ENCODE measurements at regions not wholly inside any gene's neighbourhood (a gene's known extent, or its start where the extent isn't known, plus 50 kb on each side); places are given as distances from the start of the nearest gene placed in this dataset.
"Not testable (repeated sequence)": the region's sequence is repeated elsewhere in the genome, so short reads cannot be mapped to it uniquely, and the experiment has no call there.

DNA sequence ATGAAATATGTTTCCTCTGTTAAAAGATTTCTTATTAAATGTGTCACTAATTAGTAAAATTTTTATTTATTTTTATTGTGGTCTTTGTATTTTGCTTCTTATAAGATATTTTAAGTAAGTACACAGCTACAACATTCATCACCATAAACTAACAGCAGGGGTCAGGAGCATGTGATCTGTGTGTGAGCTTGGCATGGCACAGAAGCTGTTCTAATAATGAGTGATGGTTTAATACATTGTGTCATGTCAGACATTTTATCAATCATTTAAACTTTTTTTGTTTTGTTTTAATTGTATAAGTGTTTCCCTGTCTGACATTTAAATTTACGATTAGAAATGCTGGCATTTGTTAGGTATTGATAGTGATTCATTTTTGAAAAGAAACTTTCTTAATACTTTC is 585.4 kb downstream of the DSC3 start:
- Mint-ChIP-seq H3K4me3 (no peak overlapping the region), H3K9me3 (peaks cover 3% of the 10 kb centered on the region), H3K36me3 (no peaks in the 10 kb centered on the region), H3K27me3 (no peaks in the 10 kb centered on the region), H3K4me1 (no peaks in the 10 kb centered on the region), H3K27ac (no peak overlapping the region)
- no peak for ATAC-seq

DNA sequence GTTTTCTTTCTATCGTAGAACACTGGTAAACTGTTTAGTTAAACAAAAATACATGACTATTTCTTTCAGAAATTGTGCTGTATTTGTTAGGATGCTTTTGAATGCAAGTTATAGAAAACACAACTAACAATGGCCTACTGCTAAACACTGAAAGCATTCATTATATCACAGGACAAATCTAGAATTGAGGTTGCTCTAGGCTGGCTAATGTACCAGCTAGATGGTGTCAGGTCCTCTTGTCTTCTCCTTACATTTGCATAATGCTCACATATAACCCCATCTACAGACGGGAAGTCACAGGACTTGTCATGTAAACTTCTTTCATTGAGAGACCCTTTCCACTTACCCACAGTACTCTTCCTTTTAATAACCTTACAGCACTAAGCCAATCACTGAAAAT is 586.8 kb downstream of the DSC3 start:
- Mint-ChIP-seq H3K4me3 (no peak overlapping the region), H3K4me1 (no peaks in the 10 kb centered on the region), H3K36me3 (no peaks in the 10 kb centered on the region), H3K27ac (no peak overlapping the region), H3K27me3 (no peaks in the 10 kb centered on the region), H3K9me3 (peaks cover 3% of the 10 kb centered on the region)
- no peak for ATAC-seq

- Mint-ChIP-seq H3K9me3 (peaks cover 2% of the 10 kb centered on the region), H3K27me3 (no peaks in the 10 kb centered on the region), H3K36me3 (no peaks in the 10 kb centered on the region), H3K4me3 (no peak overlapping the region), H3K4me1 (no peaks in the 10 kb centered on the region), H3K27ac (no peak overlapping the region)
- no peak for ATAC-seq
These were observed 587.6 kb downstream of the DSC3 start for GRCh38 chr18:30454920-30455319.

DNA sequence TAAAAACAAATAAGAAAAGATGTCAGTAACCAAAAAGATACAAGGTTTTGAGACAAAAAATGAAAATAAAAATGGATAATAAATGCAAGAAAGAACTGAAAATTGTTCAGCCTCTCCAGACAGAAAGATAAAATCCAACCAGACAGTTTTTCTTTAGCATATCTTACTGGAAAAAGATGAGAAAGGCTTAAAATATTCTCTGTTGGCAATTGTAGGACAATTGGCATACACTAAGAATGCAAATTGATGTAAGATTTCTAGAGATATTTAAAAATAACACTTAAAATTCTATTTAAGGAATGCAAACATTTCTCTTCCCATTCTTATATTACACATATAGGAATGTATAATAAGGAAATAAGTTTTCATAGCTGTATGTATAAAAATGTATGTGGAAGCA is 590.6 kb downstream of the DSC3 start:
- H3K9me3 Mint-ChIP-seq: no peaks in the 10 kb centered on the region
- no peak overlapping the region for H3K4me3 Mint-ChIP-seq
- H3K27ac Mint-ChIP-seq: no peak overlapping the region
- H3K4me1 Mint-ChIP-seq: no peaks in the 10 kb centered on the region
- no peaks in the 10 kb centered on the region for H3K36me3 Mint-ChIP-seq
- ATAC-seq: no peak
- no peaks in the 10 kb centered on the region for H3K27me3 Mint-ChIP-seq

DNA sequence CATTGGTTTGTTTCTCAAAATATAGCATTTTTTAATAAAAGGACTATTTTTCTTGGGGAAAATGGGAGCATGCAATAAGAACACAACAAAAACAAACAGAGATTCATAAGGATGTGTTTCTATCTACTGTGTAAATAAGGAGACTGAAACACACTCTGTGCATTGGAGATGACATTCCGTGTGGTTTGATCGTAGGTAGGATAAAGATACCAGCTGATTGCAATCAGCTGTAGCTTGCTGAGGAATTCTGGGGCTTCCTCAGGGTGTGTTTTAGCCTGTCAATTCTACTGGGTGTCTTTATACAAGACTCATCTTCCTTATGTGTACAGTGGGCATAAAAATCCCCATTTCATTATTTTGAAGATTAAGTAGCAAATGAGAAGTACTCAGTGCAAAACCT is 591.6 kb downstream of the DSC3 start:
- H3K4me1 Mint-ChIP-seq: no peaks in the 10 kb centered on the region
- no peak overlapping the region for H3K27ac Mint-ChIP-seq
- no peak for ATAC-seq
- no peaks in the 10 kb centered on the region for H3K27me3 Mint-ChIP-seq
- H3K36me3 Mint-ChIP-seq: no peaks in the 10 kb centered on the region
- H3K4me3 Mint-ChIP-seq: no peak overlapping the region
- no peaks in the 10 kb centered on the region for H3K9me3 Mint-ChIP-seq

DNA sequence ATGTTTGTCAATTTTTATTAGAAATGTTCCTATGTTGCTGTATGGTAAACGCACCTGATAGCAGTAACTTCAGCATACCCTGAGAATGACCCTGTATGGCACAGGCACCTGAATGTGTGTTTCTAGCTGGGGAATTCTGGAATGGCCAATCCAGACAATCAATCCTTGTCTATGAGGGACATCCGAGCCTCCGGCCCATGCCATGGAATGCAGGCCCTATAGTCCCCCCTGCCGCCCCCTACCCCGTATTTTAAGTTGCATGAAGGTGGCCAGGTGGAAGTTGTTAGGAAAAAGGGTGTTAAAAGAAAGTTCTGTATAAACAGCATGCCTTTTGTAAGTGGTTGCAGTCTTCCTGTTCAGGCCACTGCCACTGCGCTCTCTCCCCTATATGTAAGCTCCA is 595.9 kb downstream of the DSC3 start:
- Mint-ChIP-seq H3K4me3 (no peak overlapping the region), H3K4me1 (no peaks in the 10 kb centered on the region), H3K27ac (no peak overlapping the region), H3K9me3 (no peaks in the 10 kb centered on the region), H3K27me3 (no peaks in the 10 kb centered on the region), H3K36me3 (no peaks in the 10 kb centered on the region)
- ATAC-seq: no peak

GRCh38 chr18:30444544-30444943 is 598.0 kb downstream of the DSC3 start:
- Mint-ChIP-seq H3K27me3 (no peaks in the 10 kb centered on the region), H3K4me3 (no peak overlapping the region), H3K27ac (no peak overlapping the region), H3K9me3 (peaks cover 6% of the 10 kb centered on the region), H3K36me3 (no peaks in the 10 kb centered on the region), H3K4me1 (no peaks in the 10 kb centered on the region)
- no peak for ATAC-seq

- Mint-ChIP-seq H3K4me1 (no peaks in the 10 kb centered on the region), H3K4me3 (no peak overlapping the region), H3K27ac (no peak overlapping the region), H3K36me3 (no peaks in the 10 kb centered on the region), H3K9me3 (peaks cover 16% of the 10 kb centered on the region), H3K27me3 (no peaks in the 10 kb centered on the region)
- ATAC-seq: no peak
These were observed 602.2 kb downstream of the DSC3 start for GRCh38 chr18:30440351-30440750.

GRCh38 chr18:30439174-30439573 is 603.4 kb downstream of the DSC3 start:
- ATAC-seq: no peak
- Mint-ChIP-seq H3K9me3 (peaks cover 17% of the 10 kb centered on the region), H3K4me1 (no peaks in the 10 kb centered on the region), H3K27ac (no peak overlapping the region), H3K27me3 (no peaks in the 10 kb centered on the region), H3K4me3 (no peak overlapping the region), H3K36me3 (no peaks in the 10 kb centered on the region)

DNA sequence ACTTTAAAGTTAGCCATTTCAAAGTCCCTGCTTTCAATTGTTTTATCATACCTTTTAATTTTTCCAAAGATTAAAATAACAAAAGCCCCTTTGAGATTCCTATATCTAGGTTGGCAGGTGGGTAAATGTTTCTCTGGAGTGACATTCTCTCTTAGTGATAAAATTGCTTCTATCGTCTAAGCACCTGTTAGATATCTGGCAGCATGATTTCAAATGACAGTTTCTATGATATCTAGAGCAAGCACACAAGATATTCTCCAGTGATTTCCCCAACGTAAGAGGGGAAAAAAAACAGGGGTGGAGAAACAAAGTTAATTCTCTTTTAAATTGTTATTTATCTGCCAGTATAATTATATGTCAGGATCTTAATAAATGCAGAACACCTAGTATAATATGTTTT is 610.2 kb downstream of the DSC3 start:
- Mint-ChIP-seq H3K9me3 (peaks cover 18% of the 10 kb centered on the region), H3K27me3 (no peaks in the 10 kb centered on the region), H3K4me1 (no peaks in the 10 kb centered on the region), H3K27ac (no peak overlapping the region), H3K4me3 (no peak overlapping the region), H3K36me3 (no peaks in the 10 kb centered on the region)
- ATAC-seq: no peak

DNA sequence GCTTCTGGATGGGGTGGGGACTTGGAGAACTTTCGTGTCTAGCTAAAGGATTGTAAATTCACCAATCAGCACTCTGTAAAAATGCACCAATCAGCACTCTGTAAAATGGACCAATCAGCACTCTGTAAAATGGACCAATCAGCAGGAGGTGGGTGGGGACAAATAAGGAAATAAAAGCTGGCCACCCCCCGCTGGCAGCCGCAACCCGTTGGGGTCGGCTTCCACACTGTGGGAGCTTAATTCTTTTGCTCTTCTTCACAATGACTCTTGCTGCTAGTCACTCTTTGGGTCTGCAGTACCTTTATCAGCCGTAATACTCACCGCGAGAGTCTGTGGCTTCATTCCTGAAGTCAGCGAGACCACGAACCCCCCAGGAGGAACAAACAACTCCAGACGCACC is 623.1 kb downstream of the DSC3 start:
- not testable (repeated sequence) for H3K4me1 Mint-ChIP-seq, H3K9me3 Mint-ChIP-seq, H3K27ac Mint-ChIP-seq, H3K36me3 Mint-ChIP-seq, H3K27me3 Mint-ChIP-seq, H3K4me3 Mint-ChIP-seq, ATAC-seq

DNA sequence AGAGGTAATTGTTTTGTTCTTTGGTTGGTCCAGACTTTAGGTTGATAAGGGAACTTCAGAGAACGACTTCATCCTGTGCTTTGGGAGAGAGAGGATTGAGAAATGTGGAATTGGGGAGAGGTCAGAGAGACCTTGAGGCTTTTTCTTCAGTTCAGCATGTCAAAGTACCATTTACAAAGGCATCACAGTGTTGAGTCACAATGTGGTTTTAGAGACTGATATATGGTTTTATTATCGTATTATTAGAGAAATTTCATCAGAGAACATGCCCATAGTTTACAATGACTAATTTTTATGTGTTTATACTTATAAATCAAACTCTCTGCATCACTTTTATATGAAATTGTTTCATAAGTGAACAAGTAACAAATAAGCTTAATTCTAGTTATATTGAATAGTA is 626.6 kb downstream of the DSC3 start:
- H3K36me3 Mint-ChIP-seq: no peaks in the 10 kb centered on the region

DNA sequence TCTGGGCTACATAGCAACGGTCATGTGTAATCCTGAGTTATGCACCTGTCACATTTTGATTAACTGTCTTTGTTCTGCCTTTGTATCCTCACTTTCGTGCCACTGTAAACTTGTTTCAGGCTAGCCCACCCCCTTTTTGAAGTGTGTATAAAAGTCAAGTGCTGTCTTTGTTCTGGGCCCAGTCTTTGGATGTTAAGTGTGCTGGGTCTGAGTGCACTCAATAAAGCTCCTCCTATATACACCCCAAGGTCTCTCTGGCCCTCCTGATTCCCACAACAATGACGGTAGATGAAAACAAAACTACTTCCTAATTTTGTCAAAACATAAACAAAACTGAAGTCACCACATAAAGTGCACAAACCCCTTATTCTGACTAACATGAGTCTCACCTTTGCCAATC is 633.4 kb downstream of the DSC3 start:
- Mint-ChIP-seq H3K9me3 (peaks cover 13% of the 10 kb centered on the region), H3K4me3 (no peak overlapping the region), H3K4me1 (no peaks in the 10 kb centered on the region), H3K27ac (no peak overlapping the region), H3K36me3 (no peaks in the 10 kb centered on the region), H3K27me3 (no peaks in the 10 kb centered on the region)
- ATAC-seq: no peak

More for the DNA sequence above, 626.6 kb downstream of the DSC3 start:
- no peak for ATAC-seq
- Mint-ChIP-seq H3K27ac (no peak overlapping the region), H3K27me3 (no peaks in the 10 kb centered on the region), H3K4me3 (no peak overlapping the region), H3K4me1 (no peaks in the 10 kb centered on the region), H3K9me3 (peaks cover 5% of the 10 kb centered on the region)

DNA sequence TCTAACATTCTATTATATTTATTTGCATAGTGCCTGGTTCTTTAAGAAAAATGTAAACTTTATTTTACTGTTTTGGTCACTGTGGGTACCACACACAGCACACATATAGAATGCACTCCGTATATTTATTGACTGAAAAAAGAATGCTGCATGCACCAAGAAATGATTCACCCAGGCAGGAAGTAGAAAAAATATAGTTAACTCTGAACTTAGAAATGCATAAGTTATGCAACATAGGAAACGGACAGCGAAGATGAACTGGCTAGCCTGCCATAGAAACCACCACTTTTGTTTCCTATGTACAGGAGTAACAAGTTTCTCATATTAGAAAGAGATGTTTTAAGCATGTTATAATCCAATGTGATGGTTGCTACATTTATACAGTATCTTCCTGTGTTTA is 635.8 kb downstream of the DSC3 start:
- no peaks in the 10 kb centered on the region for H3K4me1 Mint-ChIP-seq
- no peak for ATAC-seq
- peaks cover 10% of the 10 kb centered on the region for H3K9me3 Mint-ChIP-seq
- H3K27ac Mint-ChIP-seq: no peak overlapping the region
- H3K36me3 Mint-ChIP-seq: no peaks in the 10 kb centered on the region
- H3K27me3 Mint-ChIP-seq: no peaks in the 10 kb centered on the region
- H3K4me3 Mint-ChIP-seq: no peak overlapping the region

DNA sequence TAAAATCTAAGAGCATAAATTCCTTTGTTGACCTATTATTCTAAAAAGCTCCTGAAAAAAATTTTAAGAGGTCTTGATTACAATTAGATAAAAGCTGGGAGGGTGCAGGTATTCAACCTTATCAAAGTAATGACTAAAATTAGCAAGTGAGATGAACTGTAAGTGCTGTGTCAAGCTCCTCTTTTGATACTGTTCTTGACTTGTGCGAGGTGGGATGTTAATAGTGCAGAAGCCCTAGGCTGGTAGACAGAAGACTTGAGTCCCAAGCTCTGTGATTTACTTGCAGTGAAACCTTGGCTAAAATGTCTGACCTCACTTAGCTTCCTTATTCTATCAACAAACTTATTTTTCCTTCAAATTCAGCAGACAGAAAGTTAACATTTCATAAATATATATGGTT is 637.5 kb downstream of the DSC3 start:
- H3K36me3 Mint-ChIP-seq: no peaks in the 10 kb centered on the region

DNA sequence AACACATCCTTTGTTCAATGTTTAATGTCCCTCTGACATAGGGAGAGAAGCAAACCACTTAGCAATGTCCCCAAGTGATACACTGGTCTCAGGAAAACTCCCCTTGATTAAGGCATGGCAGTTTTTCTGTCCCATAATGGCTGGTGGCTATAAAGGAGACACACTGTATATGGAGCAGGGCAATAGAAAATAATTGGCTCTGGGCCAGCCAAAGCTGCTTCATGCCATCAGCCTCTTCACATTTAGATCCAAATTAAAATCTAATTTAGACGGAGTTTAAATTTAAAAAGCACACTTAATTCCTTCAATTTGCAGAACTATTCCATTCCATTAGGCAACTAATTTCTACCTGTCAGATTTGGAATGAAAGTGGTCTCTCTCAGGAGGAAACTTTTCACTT is 638.1 kb downstream of the DSC3 start:
- H3K4me1 Mint-ChIP-seq: no peaks in the 10 kb centered on the region
- H3K27ac Mint-ChIP-seq: no peak overlapping the region
- no peak for ATAC-seq
- no peaks in the 10 kb centered on the region for H3K36me3 Mint-ChIP-seq
- peaks cover 5% of the 10 kb centered on the region for H3K9me3 Mint-ChIP-seq
- H3K27me3 Mint-ChIP-seq: no peaks in the 10 kb centered on the region
- H3K4me3 Mint-ChIP-seq: no peak overlapping the region

More for the DNA sequence above, 637.5 kb downstream of the DSC3 start:
- peaks cover 10% of the 10 kb centered on the region for H3K9me3 Mint-ChIP-seq
- no peak overlapping the region for H3K27ac Mint-ChIP-seq
- no peak for ATAC-seq
- no peaks in the 10 kb centered on the region for H3K27me3 Mint-ChIP-seq
- H3K4me1 Mint-ChIP-seq: no peaks in the 10 kb centered on the region
- no peak overlapping the region for H3K4me3 Mint-ChIP-seq

GRCh38 chr18:30403278-30403677 is 639.3 kb downstream of the DSC3 start:
- H3K27me3 Mint-ChIP-seq: no peaks in the 10 kb centered on the region
- no peak for ATAC-seq
- H3K36me3 Mint-ChIP-seq: no peaks in the 10 kb centered on the region
- H3K27ac Mint-ChIP-seq: no peak overlapping the region
- no peaks in the 10 kb centered on the region for H3K9me3 Mint-ChIP-seq
- no peak overlapping the region for H3K4me3 Mint-ChIP-seq
- H3K4me1 Mint-ChIP-seq: no peaks in the 10 kb centered on the region
